AG04450 (cell line): ENCODE measurements at regions not wholly inside any gene's neighbourhood (a gene's known extent, or its start where the extent isn't known, plus 50 kb on each side); places are given as distances from the start of the nearest gene placed in this dataset.

Experiments
- CTCF ChIA-PET: fragments of 300-600, 350-600 bp; formaldehyde crosslinking; extraction: SDS; loops from one replicate; lab custom pipeline; 2022; ENCODE audit warnings: antibody characterized with exemption, inconsistent platforms; lab: Charles Lee
- POLR2A ChIA-PET: fragments of 350-600 bp; formaldehyde crosslinking; extraction: SDS; loops from one replicate; lab custom pipeline; 2021; ENCODE audit warnings: antibody characterized with exemption, inconsistent platforms; lab: Yijun Ruan, JAX
- DNase-seq: peaks from one replicate; pipeline ENCODE4 v3.0.0-alpha.2; 2011; ENCODE audit warnings: low read depth, low spot score
- H3K27ac ChIP-seq: one replicate; pipeline ENCODE4 v1.5.1; 2012; ENCODE audit warnings: low read depth, low read length, control low read depth
- H3K27me3 ChIP-seq: one replicate; pipeline ENCODE4 v1.6.0; 2012; ENCODE audit warnings: low read length; ENCODE audit not compliant: control insufficient read depth, insufficient read depth
- H3K4me3 ChIP-seq: 2 replicates; pipeline ENCODE4 v1.5.1; 2011; ENCODE audit warnings: mild to moderate bottlenecking, low read depth, low read length, control low read depth
- H3K9me3 ChIP-seq: 2 replicates; pipeline ENCODE4 v1.5.1; 2012; ENCODE audit warnings: low read length; ENCODE audit not compliant: control insufficient read depth, insufficient read depth
- TF ChIP-seq, protein P1 (sequence below): IDR thresholded peaks from 2 replicates; pipeline ENCODE4 v1.5.1; 2011; ENCODE audit warnings: low read depth, low read length, control low read depth, inconsistent platforms

DNA sequence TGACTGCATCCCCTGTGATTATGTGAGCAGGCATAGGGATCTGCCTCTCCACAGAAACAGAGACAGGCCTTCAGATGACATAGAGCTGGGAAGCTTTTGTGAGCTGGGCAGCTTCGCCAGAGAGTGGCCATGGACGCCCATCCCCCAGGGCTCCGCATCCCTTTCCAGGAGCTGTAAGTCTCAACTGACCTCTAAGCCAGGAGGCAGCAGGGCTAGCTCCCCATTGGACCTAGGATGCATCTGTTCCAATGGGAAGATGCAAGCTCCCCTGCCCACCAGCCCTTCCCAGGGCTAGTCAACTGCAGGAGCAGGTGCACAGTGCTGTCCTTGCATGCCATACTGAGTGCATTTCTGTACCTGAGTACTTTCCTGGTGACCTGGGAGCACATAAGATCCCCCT is 663.6 kb downstream of the RNF144B start:
- TF ChIP-seq, protein P1, sequence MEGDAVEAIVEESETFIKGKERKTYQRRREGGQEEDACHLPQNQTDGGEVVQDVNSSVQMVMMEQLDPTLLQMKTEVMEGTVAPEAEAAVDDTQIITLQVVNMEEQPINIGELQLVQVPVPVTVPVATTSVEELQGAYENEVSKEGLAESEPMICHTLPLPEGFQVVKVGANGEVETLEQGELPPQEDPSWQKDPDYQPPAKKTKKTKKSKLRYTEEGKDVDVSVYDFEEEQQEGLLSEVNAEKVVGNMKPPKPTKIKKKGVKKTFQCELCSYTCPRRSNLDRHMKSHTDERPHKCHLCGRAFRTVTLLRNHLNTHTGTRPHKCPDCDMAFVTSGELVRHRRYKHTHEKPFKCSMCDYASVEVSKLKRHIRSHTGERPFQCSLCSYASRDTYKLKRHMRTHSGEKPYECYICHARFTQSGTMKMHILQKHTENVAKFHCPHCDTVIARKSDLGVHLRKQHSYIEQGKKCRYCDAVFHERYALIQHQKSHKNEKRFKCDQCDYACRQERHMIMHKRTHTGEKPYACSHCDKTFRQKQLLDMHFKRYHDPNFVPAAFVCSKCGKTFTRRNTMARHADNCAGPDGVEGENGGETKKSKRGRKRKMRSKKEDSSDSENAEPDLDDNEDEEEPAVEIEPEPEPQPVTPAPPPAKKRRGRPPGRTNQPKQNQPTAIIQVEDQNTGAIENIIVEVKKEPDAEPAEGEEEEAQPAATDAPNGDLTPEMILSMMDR: no peak
- ChIA-PET POLR2A (no interaction called here), CTCF (no interaction called here)
- no peaks in the 10 kb centered on the region for H3K27me3 ChIP-seq
- DNase-seq: no peak
- peaks cover 3% of the 10 kb centered on the region; the same call in 1 of the 2 replicates for H3K9me3 ChIP-seq
- no peak overlapping the region for H3K4me3 ChIP-seq
- no peak overlapping the region for H3K27ac ChIP-seq

DNA sequence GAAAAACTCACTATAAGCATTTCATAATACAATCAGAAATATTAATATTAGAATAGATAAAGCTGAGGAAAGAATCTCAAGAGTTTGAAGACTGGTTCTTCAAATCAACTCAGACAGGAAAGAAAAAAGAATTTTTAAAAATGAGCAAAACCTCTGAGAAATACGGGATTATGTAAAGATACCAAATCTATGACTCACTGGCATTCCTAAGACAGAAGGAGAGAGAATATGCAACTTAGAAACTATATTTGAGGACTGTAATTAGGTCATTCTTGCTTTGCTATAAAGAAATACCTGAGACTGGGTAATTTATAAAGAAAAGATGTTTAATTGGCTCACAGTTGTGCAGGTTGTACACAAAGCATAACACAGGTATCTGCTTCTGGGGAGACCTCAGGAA is 665.1 kb downstream of the RNF144B start:
- no peaks in the 10 kb centered on the region for H3K27me3 ChIP-seq
- H3K9me3 ChIP-seq: peaks cover 3% of the 10 kb centered on the region; the same call in 1 of the 2 replicates
- H3K4me3 ChIP-seq: no peak overlapping the region
- TF ChIP-seq, protein P1: no peak
- no peak overlapping the region for H3K27ac ChIP-seq
- ChIA-PET POLR2A (no interaction called here), CTCF (interaction anchor here (0.5 kb wide), 1 partner anchor 52 kb away, joined by 5 read pairs; no protein-coding TSS in a partner anchor)
- no peak for DNase-seq

DNA sequence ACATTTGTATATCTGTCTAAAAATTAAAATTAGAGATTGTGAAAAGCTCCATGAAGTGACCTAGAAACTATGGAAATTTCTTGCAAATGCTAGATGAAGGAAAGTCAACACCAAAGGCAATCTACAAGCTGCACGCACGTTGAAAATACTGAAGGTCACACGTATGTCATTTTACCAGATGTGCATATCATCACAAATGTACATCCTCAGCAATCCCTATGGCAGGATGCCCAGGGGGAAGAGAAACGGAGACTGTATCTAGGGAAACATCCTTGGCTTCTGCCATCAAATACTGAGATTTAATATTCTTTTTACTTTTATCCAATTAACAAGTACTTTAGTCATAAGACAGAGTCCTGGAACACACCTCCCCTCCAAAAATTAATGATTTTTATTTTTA is 672.0 kb downstream of the RNF144B start:
- no peak for DNase-seq
- Histone ChIP-seq H3K4me3 (no peak overlapping the region), H3K27ac (no peak overlapping the region), H3K9me3 (no peaks in the 10 kb centered on the region), H3K27me3 (no peaks in the 10 kb centered on the region)
- TF ChIP-seq, protein P1: no peak
- ChIA-PET CTCF (no interaction called here), POLR2A (no interaction called here)

DNA sequence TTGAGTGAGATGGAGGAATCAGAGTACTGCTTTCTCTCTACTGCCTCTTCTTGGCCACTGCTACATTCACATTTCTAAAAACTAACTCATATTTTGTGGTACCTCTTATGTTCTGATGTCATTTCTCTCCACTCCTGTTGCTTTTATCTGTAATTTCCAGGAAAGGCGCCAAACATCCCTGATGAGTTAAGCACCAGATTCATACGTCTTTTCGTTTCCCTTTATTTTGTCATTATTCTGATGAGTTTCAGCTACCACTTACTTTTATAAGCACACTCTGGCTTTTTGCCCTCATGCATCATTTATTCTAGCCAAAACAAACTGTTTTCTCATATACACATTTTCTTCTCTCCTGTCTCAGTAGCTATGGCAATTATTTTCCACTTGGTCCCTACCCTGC is 680.0 kb downstream of the RNF144B start:
- no peak overlapping the region for H3K4me3 ChIP-seq
- DNase-seq: no peak
- ChIA-PET POLR2A (no interaction called here), CTCF (no interaction called here)
- TF ChIP-seq, protein P1: no peak
- H3K27ac ChIP-seq: no peak overlapping the region
- no peaks in the 10 kb centered on the region for H3K9me3 ChIP-seq
- no peaks in the 10 kb centered on the region for H3K27me3 ChIP-seq

DNA sequence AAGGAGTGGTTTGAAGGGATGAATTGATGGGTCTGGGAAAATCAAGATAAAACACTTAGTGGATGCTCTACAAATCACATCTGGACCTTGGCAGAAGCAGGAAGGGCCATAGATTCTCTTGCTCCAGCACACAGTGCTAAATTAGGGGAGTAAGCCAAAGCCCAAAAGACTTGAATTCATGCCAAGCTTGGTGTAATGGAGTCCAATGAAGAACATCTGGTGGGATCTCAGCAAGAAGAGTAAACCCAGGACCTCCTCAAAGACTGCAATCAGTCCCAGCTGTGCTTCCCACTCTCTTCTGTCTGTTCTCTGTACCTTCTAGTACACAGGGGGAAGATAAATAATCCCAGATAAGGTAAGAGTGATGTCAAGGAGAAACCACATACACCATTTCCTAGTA is 683.4 kb downstream of the RNF144B start:
- TF ChIP-seq, protein P1: no peak
- CTCF ChIA-PET: interaction anchor here (0.5 kb wide), 1 partner anchor 1458 kb away, joined by 4 read pairs; no protein-coding TSS in a partner anchor
- DNase-seq: no peak

More for the DNA sequence above, 683.4 kb downstream of the RNF144B start:
- Histone ChIP-seq H3K27me3 (no peaks in the 10 kb centered on the region), H3K9me3 (no peaks in the 10 kb centered on the region), H3K4me3 (no peak overlapping the region), H3K27ac (no peak overlapping the region)
- POLR2A ChIA-PET: no interaction called here
